GM12878 (cell line): ENCODE measurements at regions not wholly inside any gene's neighbourhood (a gene's known extent, or its start where the extent isn't known, plus 50 kb on each side); places are given as distances from the start of the nearest gene placed in this dataset.

Experiments
- ATAC-seq: fragments of 200-7000 bp; cut with Tn5 transposase; 3 replicates; pipeline ENCODE4 v1.9.1; 2020; ENCODE audit warnings: mild to moderate bottlenecking, moderate library complexity
- BruUV-seq: library from RNA; stranded (reverse); fragments of 400-500 nt; replicated peaks from 2 replicates; lab custom pipeline; 2021; lab: Mats Ljungman, UMichigan
- CTCF ChIA-PET: fragments of 300-600 bp; sonication (Branson Sonifier 250); formaldehyde crosslinking; extraction: SDS; loops from one replicate; lab custom pipeline; 2021; ENCODE audit warnings: inconsistent platforms; lab: Yijun Ruan, JAX
- POLR2A ChIA-PET: fragments of 350-600 bp; formaldehyde crosslinking; extraction: SDS; loops from one replicate; lab custom pipeline; 2021; ENCODE audit warnings: inconsistent platforms; lab: Charles Lee
- RAD21 ChIA-PET: fragments of 300-600 bp; sonication (Branson Sonifier 250); formaldehyde crosslinking; loops from one replicate; lab custom pipeline; 2023; ENCODE audit warnings: antibody characterized with exemption; ENCODE audit not compliant: unreplicated experiment; lab: Charles Lee
- SMC1A ChIA-PET: fragments of 300-600 bp; sonication (Branson Sonifier 250); formaldehyde crosslinking; loops from one replicate; lab custom pipeline; 2023; ENCODE audit not compliant: unreplicated experiment, uncharacterized antibody; lab: Charles Lee
- DNase-seq: peaks from one replicate; pipeline ENCODE4 v3.0.0-alpha.2; 2011; ENCODE audit warnings: low read depth, low spot score
- FAIRE-seq: peaks from 3 replicates; lab custom pipeline; 2011; peaks lifted over from hg19 to GRCh38; lab: Jason Lieb, UNC
- H2AFZ ChIP-seq: 2 replicates; pipeline ENCODE4 v1.6.0; 2011; ENCODE audit warnings: low read depth, low read length, control low read depth; ENCODE audit not compliant: control insufficient read depth
- H3K27ac ChIP-seq: 2 replicates; pipeline ENCODE4 v1.5.1; 2011; ENCODE audit warnings: control low read depth; ENCODE audit not compliant: control insufficient read depth, insufficient read depth
- H3K27me3 ChIP-seq, 2 experiments: replicated peaks in 1 of 2; 2 replicates each; pipeline versions ENCODE4 v1.6.0 to v1.6.1; 2011; ENCODE audit warnings: low read length in 1 of 2; ENCODE audit not compliant: control insufficient read depth in 2 of 2, insufficient read depth in 2 of 2
- H3K36me3 ChIP-seq, 2 experiments: 2 replicates each; pipeline ENCODE4 v1.5.1; 2011; ENCODE audit warnings: low read length in 1 of 2; ENCODE audit not compliant: control insufficient read depth in 2 of 2, insufficient read depth in 2 of 2
- H3K4me1 ChIP-seq: 2 replicates; pipeline ENCODE4 v1.6.1; 2011; ENCODE audit warnings: mild to moderate bottlenecking, low read length, moderate library complexity, mixed read lengths; ENCODE audit not compliant: control insufficient read depth, insufficient read depth
- H3K4me2 ChIP-seq: 2 replicates; pipeline ENCODE4 v1.6.0; 2011; ENCODE audit warnings: control low read depth; ENCODE audit not compliant: control insufficient read depth, insufficient read depth
- H3K4me3 ChIP-seq: fragments of 200-600 bp; sonication (generic); 2 replicates; pipeline ENCODE4 v1.5.1; 2016
- H3K79me2 ChIP-seq: 2 replicates; pipeline ENCODE4 v1.6.0; 2011; ENCODE audit warnings: low read length; ENCODE audit not compliant: control insufficient read depth, insufficient read depth
- H3K9ac ChIP-seq: 2 replicates; pipeline ENCODE4 v1.8.0; 2011; ENCODE audit warnings: low read length, control low read depth, mixed read lengths; ENCODE audit not compliant: control insufficient read depth, insufficient read depth
- H3K9me3 ChIP-seq: replicated peaks from 3 replicates; pipeline ENCODE4 v1.5.1; 2011; ENCODE audit warnings: mild to moderate bottlenecking, low read length; ENCODE audit not compliant: control insufficient read depth, insufficient read depth
- H4K20me1 ChIP-seq: 2 replicates; pipeline ENCODE4 v1.6.0; 2011; ENCODE audit not compliant: control insufficient read depth, insufficient read depth
- ATF3 ChIP-seq: IDR thresholded peaks from 2 replicates; pipeline ENCODE4 v1.6.1; 2011; ENCODE audit warnings: low read depth, mild to moderate bottlenecking, low read length, moderate library complexity, borderline replicate concordance; ENCODE audit errors: extremely low read depth
- NR2C1 ChIP-seq: fragments of 450-650 bp; IDR thresholded peaks from 2 replicates; pipeline ENCODE4 v1.6.1; 2017; ENCODE audit warnings: antibody characterized with exemption, mild to moderate bottlenecking, moderate library complexity
- PML ChIP-seq: IDR thresholded peaks from 2 replicates; pipeline ENCODE4 v1.6.1; 2012; ENCODE audit warnings: low read length, inconsistent platforms
- RELB ChIP-seq: fragments of 450-650 bp; IDR thresholded peaks from 2 replicates; pipeline ENCODE4 v1.6.1; 2017; ENCODE audit warnings: low read depth, mild to moderate bottlenecking, moderate library complexity
- SMAD5 ChIP-seq: IDR thresholded peaks from 2 replicates; pipeline ENCODE4 v1.6.1; 2016; ENCODE audit warnings: antibody characterized with exemption, low read depth
- STAT1 ChIP-seq: fragments of 450-650 bp; conservative IDR thresholded peaks from 2 replicates; pipeline ENCODE4 v1.6.1; 2014; ENCODE audit warnings: antibody characterized with exemption, mild to moderate bottlenecking
- ZBTB33 ChIP-seq: fragments of 450-650 bp; IDR thresholded peaks from 2 replicates; pipeline ENCODE4 v1.6.1; 2017; ENCODE audit warnings: mild to moderate bottlenecking
- WGBS: methylation state at CpG from one replicate; pipeline ENCODE4 v1.1.6; 2016; ENCODE audit warnings: low lambda C conversion rate; ENCODE audit not compliant: insufficient replicate concordance, insufficient coverage; ENCODE audit errors: missing lambda C conversion rate; 5-methylcytosine and 5-hydroxymethylcytosine counted together
- in situ Hi-C: fragments of 300-500 bp; cut with MboI; formaldehyde crosslinking; loops from 9 replicates; pipeline ENCODE4 v1.14.3; 2018; ENCODE audit warnings: mixed read lengths
- intact Hi-C: fragments of 100-400 bp; cut with micrococcal nuclease; formaldehyde crosslinking; loops from one replicate; pipeline ENCODE4 v1.14.2; 2022; ENCODE audit not compliant: unreplicated experiment

GRCh38 chr3:157753787-157754136 lies 250.5 kb upstream of the VEPH1 start:
- in situ Hi-C loops (no loop called here), intact Hi-C loops (no loop called here)
- BruUV-seq = no TSS peak
- Histone ChIP-seq H3K27ac (no peak overlapping the region), H3K36me3 (no peaks in the 10 kb centered on the region), H3K4me1 (no peaks in the 10 kb centered on the region), H3K4me3 (no peak overlapping the region), H3K9ac (no peak overlapping the region), H3K4me2 (no peak overlapping the region), H3K27me3 (no peaks in the 10 kb centered on the region), H4K20me1 (no peaks in the 10 kb centered on the region), H2AFZ (no peak overlapping the region), H3K79me2 (no peaks in the 10 kb centered on the region), H3K9me3 (no peaks in the 10 kb centered on the region)
- FAIRE-seq (no peak), DNase-seq (no peak), ATAC-seq (no peak)
- ChIA-PET SMC1A (no interaction called here), POLR2A (no interaction called here), CTCF (no interaction called here), RAD21 (no interaction called here)
- 15% methylated on average over 3 of the region's 3 CpGs for WGBS
- TF ChIP-seq RELB = no peak
- no peak for TF ChIP-seq ATF3
- no peak for TF ChIP-seq NR2C1
- TF ChIP-seq STAT1 = no peak
- TF ChIP-seq PML = no peak
- TF ChIP-seq ZBTB33 = no peak
- TF ChIP-seq SMAD5 = no peak
